Body of pancreas (tissue), 4 donors: ENCODE measurements at regions not wholly inside any gene's neighbourhood (a gene's known extent, or its start where the extent isn't known, plus 50 kb on each side); places are given as distances from the start of the nearest gene placed in this dataset.

Experiments used
- ATAC-seq: fragments of 150-250 bp; one replicate; pipeline ENCODE4 v1.9.1; 2016
- DNase-seq, 4 donors: peaks; one replicate each; pipeline ENCODE4 v3.0.0-alpha.2; 2019
- H3K27ac ChIP-seq, 4 donors: fragments of 200-600 bp; sonication (generic); 1 replicate in 3 of 4; 2 replicates in 1 of 4; pipeline versions ENCODE4 v1.5.1 to v1.6.1; 2016 to 2019; ENCODE audit warnings: mild to moderate bottlenecking in 1 of 4, mixed read lengths in 1 of 4, moderate library complexity in 1 of 4
- H3K27me3 ChIP-seq, 2 donors: fragments of 200-600 bp; sonication (generic); one replicate each; pipeline ENCODE4 v1.6.0; 2016; ENCODE audit warnings: mild to moderate bottlenecking in 1 of 2
- H3K36me3 ChIP-seq, 2 donors: fragments of 200-600 bp; sonication (generic); replicated peaks in 1 of 2; 2 replicates each; pipeline ENCODE4 v1.5.1; 2016; ENCODE audit warnings: low read depth in 2 of 2; ENCODE audit not compliant: insufficient read depth in 1 of 2
- H3K4me1 ChIP-seq: fragments of 200-600 bp; sonication (generic); one replicate; pipeline ENCODE4 v1.6.0; 2016
- H3K4me3 ChIP-seq, 2 donors: fragments of 200-600 bp; sonication (generic); 1 replicate in 1 of 2; 2 replicates in 1 of 2; pipeline ENCODE4 v1.5.1; 2016 to 2019
- H3K9me3 ChIP-seq, 3 donors: fragments of 200-600 bp; sonication (generic); 1 replicate in 2 of 3; 2 replicates in 1 of 3; pipeline ENCODE4 v1.5.1; 2016
- CTCF ChIP-seq, 7 experiments: fragments of 450-650 bp in 4 of 7; fragments of 200-600 bp in 3 of 7; sonication (generic) in 3 of 7; IDR thresholded peaks; one replicate each; pipeline ENCODE4 v1.5.1; 2016 to 2019; ENCODE audit warnings: antibody characterized with exemption in 7 of 7
- POLR2A ChIP-seq, 3 donors: fragments of 450-650 bp; IDR thresholded peaks; one replicate each; pipeline ENCODE4 v1.6.1; 2016; ENCODE audit warnings: antibody characterized with exemption in 3 of 3, mild to moderate bottlenecking in 2 of 3
- WGBS, 2 donors: methylation state at CpG; one replicate each; pipeline ENCODE4 v1.1.5; 2017; 5-methylcytosine and 5-hydroxymethylcytosine counted together
- intact Hi-C: fragments of 100-400 bp; cut with DNase I; formaldehyde crosslinking; loops from one replicate; pipeline ENCODE4 v1.15.1; 2023

GRCh38 chr7:125098377-125098970, 168.8 kb upstream of the POT1 start:
- no peak overlapping the region for H3K4me3 ChIP-seq
- intact Hi-C loops, result no loop called here
- H3K27ac ChIP-seq, result no peak overlapping the region
- H3K36me3 ChIP-seq, result no peaks in the 10 kb centered on the region
- H3K4me1 ChIP-seq, result no peaks in the 10 kb centered on the region
- DNase-seq (no peak), ATAC-seq (no peak)
- H3K9me3 ChIP-seq, result no peaks in the 10 kb centered on the region
- 80 to 86% methylated on average over 1 of the region's 1 CpG for WGBS, 2 donors
- H3K27me3 ChIP-seq, result no peaks in the 10 kb centered on the region
- TF ChIP-seq CTCF (IDR thresholded peaks at IDR 0.05) (no peak), POLR2A (IDR thresholded peaks at IDR 0.05) (no peak)

GRCh38 chr7:125090596-125090995, 161.0 kb upstream of the POT1 start:
- DNase-seq (no peak), ATAC-seq (no peak)
- Histone ChIP-seq H3K4me3 (no peak overlapping the region), H3K9me3 (no peaks in the 10 kb centered on the region), H3K27ac (no peak overlapping the region), H3K36me3 (no peaks in the 10 kb centered on the region), H3K27me3 (no peaks in the 10 kb centered on the region), H3K4me1 (no peaks in the 10 kb centered on the region)
- TF ChIP-seq CTCF (IDR thresholded peaks at IDR 0.05) (no peak), POLR2A (IDR thresholded peaks at IDR 0.05) (no peak)
- intact Hi-C loops, result no loop called here
- 72 to 73% methylated on average over 3 of the region's 3 CpGs for WGBS, 2 donors

- 56 to 68% methylated on average over 3 of the region's 3 CpGs for WGBS, 2 donors
Observed at GRCh38 chr7:125089171-125089570, 159.5 kb upstream of the POT1 start.

GRCh38 chr7:125088555-125088954, 158.9 kb upstream of the POT1 start:
- no peak overlapping the region for H3K27ac ChIP-seq
- no peaks in the 10 kb centered on the region for H3K36me3 ChIP-seq
- 53 to 64% methylated on average over 1 of the region's 1 CpG for WGBS, 2 donors
- H3K9me3 ChIP-seq, result no peaks in the 10 kb centered on the region
- DNase-seq, result no peak
- TF ChIP-seq CTCF (IDR thresholded peaks at IDR 0.05) (no peak), POLR2A (IDR thresholded peaks at IDR 0.05) (no peak)
- intact Hi-C loops, result no loop called here
- H3K27me3 ChIP-seq, result no peaks in the 10 kb centered on the region
- no peak for ATAC-seq
- H3K4me3 ChIP-seq, result no peak overlapping the region
- no peaks in the 10 kb centered on the region for H3K4me1 ChIP-seq

More at GRCh38 chr7:125089171-125089570, 159.5 kb upstream of the POT1 start:
- DNase-seq (no peak), ATAC-seq (no peak)
- no peaks in the 10 kb centered on the region for H3K36me3 ChIP-seq
- H3K27ac ChIP-seq, result no peak overlapping the region
- H3K4me3 ChIP-seq, result no peak overlapping the region
- no peaks in the 10 kb centered on the region for H3K9me3 ChIP-seq
- TF ChIP-seq CTCF (IDR thresholded peaks at IDR 0.05), result no peak
- TF ChIP-seq POLR2A (IDR thresholded peaks at IDR 0.05), result no peak
- no peaks in the 10 kb centered on the region for H3K4me1 ChIP-seq
- no peaks in the 10 kb centered on the region for H3K27me3 ChIP-seq
- intact Hi-C loops, result no loop called here

GRCh38 chr7:125085084-125085483, 155.5 kb upstream of the POT1 start:
- no peaks in the 10 kb centered on the region for H3K9me3 ChIP-seq
- no peak overlapping the region for H3K4me3 ChIP-seq
- intact Hi-C loops, result no loop called here
- no peak overlapping the region for H3K27ac ChIP-seq
- no peaks in the 10 kb centered on the region for H3K4me1 ChIP-seq
- ATAC-seq (no peak), DNase-seq (no peak)
- TF ChIP-seq CTCF (IDR thresholded peaks at IDR 0.05) (no peak), POLR2A (IDR thresholded peaks at IDR 0.05) (no peak)
- H3K27me3 ChIP-seq, result no peaks in the 10 kb centered on the region
- no peaks in the 10 kb centered on the region for H3K36me3 ChIP-seq
